GM10266 (cell line): ENCODE measurements at regions not wholly inside any gene's neighbourhood (a gene's known extent, or its start where the extent isn't known, plus 50 kb on each side); places are given as distances from the start of the nearest gene placed in this dataset.

ENCODE experiments used
- DNase-seq: peaks from one replicate; pipeline ENCODE4 v3.0.0; 2012; ENCODE audit errors: extremely low spot score
- TF ChIP-seq, protein P1 (sequence below): IDR thresholded peaks from 2 replicates; pipeline ENCODE4 v1.5.1; 2012; ENCODE audit warnings: mild to moderate bottlenecking, low read depth; ENCODE audit not compliant: control insufficient read depth, insufficient read depth; ENCODE audit errors: missing control alignments

DNA sequence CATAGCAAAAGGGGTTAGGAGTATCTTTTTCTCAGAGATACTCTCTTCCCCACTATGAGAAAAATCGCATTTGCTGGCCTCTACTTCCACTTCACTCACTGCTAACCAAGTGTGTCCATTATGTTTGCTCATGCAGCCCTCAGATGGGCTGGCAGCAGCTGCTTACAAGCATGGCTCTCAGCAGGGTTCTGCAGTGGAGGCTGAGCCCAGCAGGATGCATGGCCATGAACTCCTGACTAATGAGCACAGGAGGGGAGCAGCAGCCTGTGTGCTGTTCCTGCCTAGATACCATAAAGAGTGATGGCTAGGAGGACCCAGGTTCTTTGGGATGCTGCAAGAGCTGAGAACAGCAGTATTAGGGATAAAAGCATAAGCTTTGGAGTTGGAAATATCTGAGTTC, 316.9 kb upstream of the THSD7B start:
- DNase-seq: no peak
- TF ChIP-seq, protein P1, sequence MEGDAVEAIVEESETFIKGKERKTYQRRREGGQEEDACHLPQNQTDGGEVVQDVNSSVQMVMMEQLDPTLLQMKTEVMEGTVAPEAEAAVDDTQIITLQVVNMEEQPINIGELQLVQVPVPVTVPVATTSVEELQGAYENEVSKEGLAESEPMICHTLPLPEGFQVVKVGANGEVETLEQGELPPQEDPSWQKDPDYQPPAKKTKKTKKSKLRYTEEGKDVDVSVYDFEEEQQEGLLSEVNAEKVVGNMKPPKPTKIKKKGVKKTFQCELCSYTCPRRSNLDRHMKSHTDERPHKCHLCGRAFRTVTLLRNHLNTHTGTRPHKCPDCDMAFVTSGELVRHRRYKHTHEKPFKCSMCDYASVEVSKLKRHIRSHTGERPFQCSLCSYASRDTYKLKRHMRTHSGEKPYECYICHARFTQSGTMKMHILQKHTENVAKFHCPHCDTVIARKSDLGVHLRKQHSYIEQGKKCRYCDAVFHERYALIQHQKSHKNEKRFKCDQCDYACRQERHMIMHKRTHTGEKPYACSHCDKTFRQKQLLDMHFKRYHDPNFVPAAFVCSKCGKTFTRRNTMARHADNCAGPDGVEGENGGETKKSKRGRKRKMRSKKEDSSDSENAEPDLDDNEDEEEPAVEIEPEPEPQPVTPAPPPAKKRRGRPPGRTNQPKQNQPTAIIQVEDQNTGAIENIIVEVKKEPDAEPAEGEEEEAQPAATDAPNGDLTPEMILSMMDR: no peak

DNA sequence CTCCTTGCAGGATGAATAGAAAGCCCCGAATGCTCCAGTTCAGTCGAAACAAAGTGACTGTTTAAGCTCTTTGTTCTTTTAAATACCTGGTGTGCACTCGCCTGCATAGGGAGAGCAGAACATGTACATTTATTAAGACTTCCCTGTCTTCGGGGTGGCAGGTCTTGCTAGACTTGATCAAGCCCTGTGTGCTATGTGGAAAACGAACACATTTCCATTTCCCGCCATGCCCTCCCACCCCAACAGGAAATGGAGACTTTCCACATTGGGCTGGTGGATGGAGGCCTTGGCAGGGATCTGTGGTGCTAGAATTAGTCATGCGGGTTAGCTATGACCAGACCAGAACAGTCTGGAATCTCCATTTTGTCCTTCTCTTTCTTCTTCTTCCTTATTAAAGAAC, 321.0 kb upstream of the THSD7B start:
- TF ChIP-seq, protein P1: no peak

DNA sequence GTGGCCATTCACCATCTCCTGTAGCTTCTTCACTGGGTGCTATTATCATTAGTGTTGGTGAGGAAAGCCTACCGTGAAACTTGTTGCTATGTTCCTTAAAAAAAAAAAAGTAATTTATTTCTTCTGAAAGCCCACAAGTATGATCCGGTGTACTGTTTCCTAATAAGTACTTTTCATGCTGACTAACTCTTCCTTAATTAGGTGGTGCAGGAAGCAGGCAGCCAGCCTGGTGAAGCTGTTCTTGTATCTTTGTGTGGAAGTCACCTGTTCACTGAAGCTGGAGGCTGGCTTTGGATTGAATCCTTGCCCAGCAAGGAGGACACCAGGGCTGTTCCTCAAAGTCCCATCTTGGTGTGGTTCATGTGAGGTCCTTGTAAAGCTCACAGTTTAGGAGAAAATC, 321.7 kb upstream of the THSD7B start:
- TF ChIP-seq, protein P1: no peak
- DNase-seq: no peak

More for the DNA sequence above, 321.0 kb upstream of the THSD7B start:
- no peak for DNase-seq

DNA sequence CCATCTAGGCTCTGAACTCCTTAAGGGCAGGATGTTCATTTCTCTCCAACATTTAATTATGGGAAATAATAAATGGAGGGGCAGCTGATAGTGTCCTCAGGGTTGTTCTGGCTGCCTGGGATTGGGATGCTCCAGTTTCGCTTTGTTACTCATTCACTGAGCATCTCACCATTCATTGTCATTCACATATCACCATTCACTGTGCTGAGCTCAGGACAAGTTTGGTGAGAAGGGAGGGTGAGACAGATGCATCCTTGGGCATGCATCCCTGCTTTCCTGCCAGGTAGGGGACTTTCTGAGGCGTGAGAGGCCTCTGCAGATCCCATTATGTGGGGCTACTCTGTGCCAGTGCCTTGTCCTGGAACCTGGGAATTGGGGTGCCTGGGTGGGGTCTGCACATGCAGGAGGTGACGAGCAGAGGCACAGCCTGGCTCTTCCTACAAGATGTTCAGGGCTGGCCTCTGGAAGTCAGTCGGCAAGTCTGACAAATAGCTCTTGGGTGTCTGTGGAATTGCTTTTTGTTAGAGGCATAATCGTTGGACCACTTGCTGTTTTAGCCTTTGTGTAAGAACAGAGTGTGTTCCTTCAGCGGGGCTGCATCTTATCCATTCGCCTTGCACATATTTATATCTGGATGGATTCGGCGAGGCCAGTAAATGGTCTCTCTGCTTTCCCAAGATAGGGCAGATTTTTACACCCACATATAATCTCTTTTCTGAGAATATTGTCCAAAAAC, 323.2 kb upstream of the THSD7B start:
- TF ChIP-seq, protein P1: no peak
- DNase-seq: no peak

DNA sequence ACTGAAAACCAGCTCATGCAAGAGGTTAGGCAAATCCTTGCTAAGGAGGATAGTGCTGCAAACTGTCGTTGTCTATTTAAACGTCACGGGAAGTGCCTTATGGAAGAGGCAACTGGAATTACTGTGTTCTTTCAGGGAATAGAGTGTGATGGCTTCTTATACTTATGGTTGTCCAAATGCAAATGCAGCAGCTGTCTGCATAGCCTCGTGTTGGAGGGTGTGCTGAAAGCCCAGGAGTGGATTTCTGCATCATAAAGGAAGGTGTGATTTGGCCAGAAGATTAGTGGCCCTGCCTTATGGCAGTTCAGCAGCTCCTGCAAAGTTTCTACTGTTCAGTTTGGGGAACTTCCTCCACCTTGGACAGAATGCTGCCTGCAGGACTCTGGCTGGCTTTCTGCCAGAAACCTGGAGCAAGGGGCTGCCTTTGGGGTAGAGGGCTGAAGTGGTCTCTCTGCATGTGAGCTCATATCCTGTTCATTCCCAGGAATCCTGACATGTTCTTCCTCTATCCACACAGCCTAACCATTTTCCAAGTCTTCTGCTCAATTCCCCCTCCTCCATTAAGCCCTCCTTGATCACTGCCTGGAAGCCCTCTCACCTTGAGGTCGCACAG, 321.2 kb upstream of the CXCR4 start:
- TF ChIP-seq, protein P1: no peak
- DNase-seq: no peak

DNA sequence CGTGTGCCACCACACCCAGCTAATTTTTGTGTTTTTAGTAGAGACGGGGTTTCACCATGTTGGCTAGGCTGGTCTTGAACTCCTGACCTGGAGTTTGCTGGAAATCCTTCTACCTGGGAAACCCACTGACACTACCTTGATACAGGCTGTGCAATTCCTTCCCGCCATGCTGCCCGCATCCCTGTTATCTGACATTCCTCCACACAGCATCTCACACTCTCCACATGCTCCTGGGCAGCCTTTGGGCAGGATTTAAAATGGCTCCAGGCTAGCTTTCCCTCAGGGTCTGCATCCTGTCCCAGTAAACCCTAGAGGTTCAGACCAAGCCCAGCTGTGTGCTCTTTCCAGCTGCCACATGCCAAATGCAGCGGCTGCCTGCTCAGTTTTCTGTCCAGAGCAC, 319.5 kb upstream of the CXCR4 start:
- TF ChIP-seq, protein P1: no peak
- no peak for DNase-seq

DNA sequence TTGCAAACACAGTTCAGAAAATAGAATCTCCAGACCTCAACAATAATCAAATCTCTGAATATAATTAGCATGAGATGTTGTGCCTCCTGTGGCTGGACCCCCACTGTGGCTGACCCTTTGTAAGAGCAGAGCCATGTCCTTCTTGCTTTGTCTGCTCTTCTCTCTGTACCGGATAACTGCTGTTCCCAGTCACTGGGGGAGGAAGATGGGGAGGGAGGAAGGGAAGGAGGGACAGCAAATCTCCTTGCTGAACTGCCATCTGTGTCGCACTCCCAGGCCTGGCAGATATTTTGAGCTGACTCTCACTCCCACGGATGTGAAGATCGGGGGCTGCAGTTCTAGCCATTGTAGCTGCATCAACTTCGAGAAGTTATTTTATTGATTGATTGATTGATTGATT, 319.0 kb upstream of the CXCR4 start:
- DNase-seq: no peak

More for the DNA sequence above, 319.0 kb upstream of the CXCR4 start:
- TF ChIP-seq, protein P1: no peak
